Prostate gland (tissue), 2 donors: ENCODE measurements at regions not wholly inside any gene's neighbourhood (a gene's known extent, or its start where the extent isn't known, plus 50 kb on each side); places are given as distances from the start of the nearest gene placed in this dataset.

Experiments used
- DNase-seq: peaks from one replicate; pipeline ENCODE4 v3.0.0-alpha.2; 2019; ENCODE audit warnings: low spot score
- H3K27ac ChIP-seq, 2 donors: fragments of 200-600 bp; sonication (generic); 2 replicates each; pipeline ENCODE4 v1.5.1; 2017 to 2019
- H3K27me3 ChIP-seq: fragments of 200-600 bp; sonication (generic); replicated peaks from 2 replicates; pipeline ENCODE4 v1.5.1; 2019; ENCODE audit not compliant: insufficient read depth
- H3K36me3 ChIP-seq, 2 donors: fragments of 200-600 bp; sonication (generic); 1 replicate in 1 of 2; 2 replicates in 1 of 2; pipeline versions ENCODE4 v1.5.1 to v1.8.1; 2017 to 2019
- H3K4me1 ChIP-seq: fragments of 200-600 bp; sonication (generic); replicated peaks from 2 replicates; pipeline ENCODE4 v1.5.1; 2019
- H3K4me3 ChIP-seq, 2 donors: fragments of 200-600 bp; sonication (generic); 2 replicates each; pipeline ENCODE4 v1.5.1; 2017 to 2019
- H3K9me3 ChIP-seq: fragments of 200-600 bp; sonication (generic); 2 replicates; pipeline ENCODE4 v1.5.1; 2017
- POLR2A ChIP-seq: fragments of 450-650 bp; IDR thresholded peaks from one replicate; pipeline ENCODE4 v1.6.1; 2016; ENCODE audit warnings: antibody characterized with exemption, mild to moderate bottlenecking
- POLR2AphosphoS5 ChIP-seq: sonication (generic); formaldehyde crosslinking; IDR thresholded peaks from one replicate; pipeline ENCODE4 v1.6.1; 2017; ENCODE audit warnings: antibody characterized with exemption
- WGBS: methylation state at CpG from one replicate; pipeline ENCODE4 v1.1.5; 2018; 5-methylcytosine and 5-hydroxymethylcytosine counted together
- intact Hi-C: fragments of 100-400 bp; cut with DNase I; formaldehyde crosslinking; loops from one replicate; pipeline ENCODE4 v1.14.2; 2022
- TF ChIP-seq, protein P1 (sequence below), 4 experiments: fragments of 200-600 bp in 2 of 4; fragments of 450-650 bp in 2 of 4; sonication (generic) in 2 of 4; IDR thresholded peaks; 1 replicate in 3 of 4; 2 replicates in 1 of 4; pipeline ENCODE4 v1.5.1; 2016 to 2019; ENCODE audit warnings: antibody characterized with exemption in 4 of 4, mild to moderate bottlenecking in 2 of 4, moderate library complexity in 2 of 4

- intact Hi-C loops, result no loop called here
- H3K27ac ChIP-seq, result no peak overlapping the region
- H3K36me3 ChIP-seq, result no peaks in the 10 kb centered on the region
- no peaks in the 10 kb centered on the region for H3K9me3 ChIP-seq
- DNase-seq, result no peak
- no peaks in the 10 kb centered on the region for H3K27me3 ChIP-seq
- no peaks in the 10 kb centered on the region for H3K4me1 ChIP-seq
- no peak for TF ChIP-seq POLR2A
- TF ChIP-seq, protein P1, sequence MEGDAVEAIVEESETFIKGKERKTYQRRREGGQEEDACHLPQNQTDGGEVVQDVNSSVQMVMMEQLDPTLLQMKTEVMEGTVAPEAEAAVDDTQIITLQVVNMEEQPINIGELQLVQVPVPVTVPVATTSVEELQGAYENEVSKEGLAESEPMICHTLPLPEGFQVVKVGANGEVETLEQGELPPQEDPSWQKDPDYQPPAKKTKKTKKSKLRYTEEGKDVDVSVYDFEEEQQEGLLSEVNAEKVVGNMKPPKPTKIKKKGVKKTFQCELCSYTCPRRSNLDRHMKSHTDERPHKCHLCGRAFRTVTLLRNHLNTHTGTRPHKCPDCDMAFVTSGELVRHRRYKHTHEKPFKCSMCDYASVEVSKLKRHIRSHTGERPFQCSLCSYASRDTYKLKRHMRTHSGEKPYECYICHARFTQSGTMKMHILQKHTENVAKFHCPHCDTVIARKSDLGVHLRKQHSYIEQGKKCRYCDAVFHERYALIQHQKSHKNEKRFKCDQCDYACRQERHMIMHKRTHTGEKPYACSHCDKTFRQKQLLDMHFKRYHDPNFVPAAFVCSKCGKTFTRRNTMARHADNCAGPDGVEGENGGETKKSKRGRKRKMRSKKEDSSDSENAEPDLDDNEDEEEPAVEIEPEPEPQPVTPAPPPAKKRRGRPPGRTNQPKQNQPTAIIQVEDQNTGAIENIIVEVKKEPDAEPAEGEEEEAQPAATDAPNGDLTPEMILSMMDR (IDR thresholded peaks at IDR 0.05), result no peak
- no peak for TF ChIP-seq POLR2AphosphoS5
- 77% methylated on average over 7 of the region's 7 CpGs for WGBS
- no peak overlapping the region for H3K4me3 ChIP-seq
These were observed 1403.1 kb upstream of the TENM3 start for GRCh38 chr4:180840142-180840541.

DNA sequence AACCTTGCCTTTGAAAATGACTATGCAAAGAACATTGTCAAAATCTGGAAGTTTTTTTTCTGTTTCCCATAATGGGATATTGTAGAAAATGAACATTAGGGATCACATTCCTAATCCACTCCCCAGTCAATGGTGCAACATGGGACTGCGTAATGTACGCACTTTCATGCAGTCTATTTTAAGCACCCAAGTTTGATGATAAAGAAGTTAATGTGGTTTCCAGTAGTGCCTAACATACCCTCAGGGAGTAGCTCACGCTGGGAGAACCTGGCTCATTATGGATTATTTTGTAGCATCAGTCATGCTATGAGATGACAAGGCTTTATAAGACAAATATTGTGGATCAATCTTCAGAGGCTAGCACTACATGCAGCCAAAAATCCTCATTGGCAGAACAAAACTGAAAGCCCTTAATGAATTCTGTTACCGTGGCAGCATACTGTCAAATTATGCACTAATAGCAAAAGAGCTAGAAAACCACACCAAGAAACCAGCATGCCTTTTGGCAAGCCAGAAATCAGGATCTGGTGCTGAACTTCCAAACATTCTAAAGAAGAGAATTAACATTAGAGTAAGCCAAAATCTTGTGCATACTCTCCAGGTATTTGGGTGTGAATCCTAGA is 1392.8 kb upstream of the TENM3 start:
- no peaks in the 10 kb centered on the region for H3K36me3 ChIP-seq
- DNase-seq, result no peak
- no peaks in the 10 kb centered on the region for H3K4me1 ChIP-seq
- H3K9me3 ChIP-seq, result no peaks in the 10 kb centered on the region
- 85% methylated on average over 4 of the region's 4 CpGs for WGBS
- TF ChIP-seq POLR2A (no peak), POLR2AphosphoS5 (no peak)
- TF ChIP-seq, protein P1 (IDR thresholded peaks at IDR 0.05), result no peak
- H3K27me3 ChIP-seq, result no peaks in the 10 kb centered on the region
- H3K27ac ChIP-seq, result no peak overlapping the region
- intact Hi-C loops, result no loop called here
- no peak overlapping the region for H3K4me3 ChIP-seq

DNA sequence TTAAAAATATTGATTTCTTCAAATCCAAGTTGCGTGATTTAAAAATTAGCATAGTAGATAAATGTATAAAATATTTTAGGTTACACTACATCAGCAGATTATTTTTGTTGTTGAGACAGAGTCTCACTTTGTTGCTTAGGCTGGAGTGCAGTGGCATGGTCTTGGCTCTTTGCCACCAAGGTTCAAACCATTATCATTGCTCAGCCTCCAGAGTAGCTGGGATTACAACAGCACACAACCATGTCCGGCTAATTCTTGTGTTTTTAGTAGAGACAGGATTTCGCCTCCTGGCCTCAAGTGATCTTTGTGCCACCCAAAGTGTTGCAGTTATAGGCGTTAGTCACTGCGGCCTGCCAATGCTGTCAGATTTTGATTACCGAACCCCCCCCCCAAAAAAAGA is 1390.5 kb upstream of the TENM3 start:
- H3K4me3 ChIP-seq, result no peak overlapping the region
- H3K36me3 ChIP-seq, result no peaks in the 10 kb centered on the region
- H3K27ac ChIP-seq, result no peak overlapping the region
- 63% methylated on average over 6 of the region's 6 CpGs for WGBS
- intact Hi-C loops, result no loop called here
- TF ChIP-seq POLR2A (no peak), POLR2AphosphoS5 (no peak)
- TF ChIP-seq, protein P1 (IDR thresholded peaks at IDR 0.05), result no peak
- no peaks in the 10 kb centered on the region for H3K9me3 ChIP-seq
- H3K27me3 ChIP-seq, result no peaks in the 10 kb centered on the region
- no peaks in the 10 kb centered on the region for H3K4me1 ChIP-seq
- DNase-seq, result no peak

- TF ChIP-seq POLR2AphosphoS5 (no peak), POLR2A (no peak)
- TF ChIP-seq, protein P1 (IDR thresholded peaks at IDR 0.05), result no peak
- 78% methylated on average over 2 of the region's 2 CpGs for WGBS
- Histone ChIP-seq H3K4me1 (no peaks in the 10 kb centered on the region), H3K9me3 (no peaks in the 10 kb centered on the region), H3K36me3 (no peaks in the 10 kb centered on the region), H3K27ac (no peak overlapping the region), H3K4me3 (no peak overlapping the region), H3K27me3 (no peaks in the 10 kb centered on the region)
- intact Hi-C loops, result no loop called here
- no peak for DNase-seq
These were observed 1388.0 kb upstream of the TENM3 start for GRCh38 chr4:180855184-180855583.

DNA sequence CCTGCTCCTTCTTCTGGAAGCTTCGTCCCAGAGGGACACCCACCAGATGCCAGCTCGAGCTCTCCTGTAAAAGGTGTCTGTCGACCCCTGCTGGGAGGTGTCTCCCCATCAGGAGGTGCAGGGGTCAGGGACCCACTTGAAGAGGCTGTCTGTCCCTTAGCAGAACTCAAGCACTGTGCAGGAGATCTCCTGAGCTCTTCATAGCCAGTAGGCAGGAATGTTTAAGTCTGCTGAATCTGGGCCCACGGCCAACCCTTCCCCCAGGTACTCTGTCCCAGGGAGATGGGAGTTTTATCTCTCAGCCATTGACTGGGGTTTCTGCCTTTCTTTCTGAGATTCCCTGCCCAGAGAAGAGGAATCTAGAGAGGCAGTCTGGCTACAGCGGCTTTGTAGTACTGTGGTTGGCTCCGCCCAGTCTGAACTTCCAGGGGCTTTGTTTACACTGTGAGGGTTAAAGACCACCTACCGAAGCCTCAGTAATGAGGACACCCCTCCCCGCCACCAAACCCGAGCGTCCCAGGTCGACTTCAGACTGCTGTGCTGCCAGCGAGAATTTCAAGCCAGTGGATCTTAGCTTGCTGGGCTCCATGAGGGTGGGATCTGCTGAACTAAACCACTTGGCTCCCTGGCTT is 1383.0 kb upstream of the TENM3 start:
- WGBS, result 52% methylated on average over 12 of the region's 12 CpGs
- no peak for DNase-seq
- TF ChIP-seq POLR2AphosphoS5 (no peak), POLR2A (no peak)
- TF ChIP-seq, protein P1 (IDR thresholded peaks at IDR 0.05), result no peak

More for the DNA sequence above, 1383.0 kb upstream of the TENM3 start:
- Histone ChIP-seq H3K4me3 (no peak overlapping the region), H3K27me3 (no peaks in the 10 kb centered on the region), H3K9me3 (no peaks in the 10 kb centered on the region), H3K4me1 (no peaks in the 10 kb centered on the region), H3K36me3 (no peaks in the 10 kb centered on the region), H3K27ac (no peak overlapping the region)
- intact Hi-C loops, result no loop called here
